IMR-90 (cell line): ENCODE measurements at regions not wholly inside any gene's neighbourhood (a gene's known extent, or its start where the extent isn't known, plus 50 kb on each side); places are given as distances from the start of the nearest gene placed in this dataset.

Experiments used
- ATAC-seq: fragments of 200-7000 bp; cut with Tn5 transposase; 2 replicates; pipeline ENCODE4 v1.9.1; 2020; ENCODE audit warnings: low read depth, mild to moderate bottlenecking, moderate library complexity
- BruUV-seq: library from RNA; stranded (reverse); fragments of 400-500 nt; replicated peaks from 2 replicates; lab custom pipeline; 2021; lab: Mats Ljungman, UMichigan
- CTCF ChIA-PET: fragments of 300-600 bp; formaldehyde crosslinking; extraction: SDS; loops from one replicate; lab custom pipeline; 2021; ENCODE audit warnings: antibody characterized with exemption; lab: Yijun Ruan, JAX
- POLR2A ChIA-PET: fragments of 300-600 bp; sonication (Branson Sonifier 250); formaldehyde crosslinking; loops from one replicate; lab custom pipeline; 2022; ENCODE audit warnings: antibody characterized with exemption; ENCODE audit not compliant: unreplicated experiment; lab: Charles Lee
- DNase-seq: peaks from one replicate; pipeline ENCODE4 v3.0.0; 2013
- H2AFZ ChIP-seq: replicated peaks from 2 replicates; pipeline ENCODE3; 2013; ENCODE audit warnings: low read length, mild to moderate bottlenecking; ENCODE audit not compliant: poor library complexity
- H2AK5ac ChIP-seq: 2 replicates; pipeline ENCODE4 v1.6.1; 2013; ENCODE audit warnings: low read depth, low read length, inconsistent platforms
- H2AK9ac ChIP-seq: replicated peaks from 2 replicates; pipeline ENCODE3; 2013; ENCODE audit warnings: mild to moderate bottlenecking, low read depth, low read length, moderate library complexity; ENCODE audit not compliant: poor library complexity
- H2BK120ac ChIP-seq: 2 replicates; pipeline ENCODE4 v1.6.1; 2013; ENCODE audit warnings: low read depth, low read length, inconsistent platforms
- H2BK15ac ChIP-seq: 3 replicates; pipeline ENCODE4 v1.6.1; 2013; ENCODE audit warnings: low read depth, low read length, inconsistent platforms
- H2BK20ac ChIP-seq: 2 replicates; pipeline ENCODE4 v1.6.1; 2013; ENCODE audit warnings: low read depth, mild to moderate bottlenecking, inconsistent platforms, low read length, moderate library complexity
- H2BK5ac ChIP-seq: 2 replicates; pipeline ENCODE4 v1.6.1; 2013; ENCODE audit warnings: mild to moderate bottlenecking, low read depth, low read length, inconsistent platforms; ENCODE audit not compliant: poor library complexity, severe bottlenecking
- H3K14ac ChIP-seq: replicated peaks from 2 replicates; pipeline ENCODE4 v1.6.1; 2013; ENCODE audit warnings: low read depth, low read length, inconsistent platforms
- H3K18ac ChIP-seq: 2 replicates; pipeline ENCODE4 v1.6.1; 2013; ENCODE audit warnings: low read depth, low read length, control low read depth
- H3K23ac ChIP-seq: 2 replicates; pipeline ENCODE4 v1.6.1; 2013; ENCODE audit warnings: low read depth, low read length, inconsistent platforms
- H3K27ac ChIP-seq: 2 replicates; pipeline ENCODE4 v1.5.1; 2013; ENCODE audit warnings: mild to moderate bottlenecking, control low read depth, low read length; ENCODE audit not compliant: insufficient read depth
- H3K27me3 ChIP-seq: 2 replicates; pipeline ENCODE4 v1.6.1; 2013; ENCODE audit warnings: low read length; ENCODE audit not compliant: control insufficient read depth, insufficient read depth
- H3K36me3 ChIP-seq: 2 replicates; pipeline ENCODE4 v1.6.1; 2013; ENCODE audit warnings: low read length, mixed read lengths; ENCODE audit not compliant: control insufficient read depth, insufficient read depth
- H3K4ac ChIP-seq: 2 replicates; pipeline ENCODE4 v1.6.1; 2013; ENCODE audit warnings: low read depth, low read length, inconsistent platforms
- H3K4me1 ChIP-seq: 2 replicates; pipeline ENCODE4 v1.6.1; 2013; ENCODE audit warnings: low read length, mixed read lengths; ENCODE audit not compliant: control insufficient read depth, insufficient read depth
- H3K4me2 ChIP-seq: 2 replicates; pipeline ENCODE4 v1.6.1; 2013; ENCODE audit warnings: low read depth, mild to moderate bottlenecking, control low read depth, low read length, moderate library complexity
- H3K4me3 ChIP-seq: 2 replicates; pipeline ENCODE4 v1.5.1; 2013; ENCODE audit warnings: low read depth, mild to moderate bottlenecking, control low read depth, low read length, moderate library complexity; ENCODE audit not compliant: insufficient read depth
- H3K56ac ChIP-seq: 2 replicates; pipeline ENCODE4 v1.6.1; 2013; ENCODE audit warnings: low read length, inconsistent platforms; ENCODE audit not compliant: insufficient read depth; ENCODE audit errors: extremely low read depth
- H3K79me1 ChIP-seq, 2 experiments: 2 replicates each; pipeline ENCODE4 v1.6.1; 2013; ENCODE audit warnings: low read length in 2 of 2, inconsistent platforms in 1 of 2, low read depth in 1 of 2
- H3K9ac ChIP-seq: 2 replicates; pipeline ENCODE4 v1.6.1; 2013; ENCODE audit warnings: low read depth, low read length, control low read depth
- H3K9me1 ChIP-seq: 2 replicates; pipeline ENCODE4 v1.6.1; 2013; ENCODE audit warnings: low read length, inconsistent platforms; ENCODE audit not compliant: insufficient read depth
- H3K9me3 ChIP-seq: 2 replicates; pipeline ENCODE4 v1.6.1; 2013; ENCODE audit warnings: low read length; ENCODE audit not compliant: control insufficient read depth, insufficient read depth
- H4K20me1 ChIP-seq: 2 replicates; pipeline ENCODE4 v1.6.1; 2013; ENCODE audit warnings: low read length, inconsistent platforms; ENCODE audit not compliant: insufficient read depth
- H4K5ac ChIP-seq: 2 replicates; pipeline ENCODE4 v1.6.1; 2013; ENCODE audit warnings: mild to moderate bottlenecking, low read depth, low read length, control low read depth
- H4K8ac ChIP-seq, 2 experiments: 2 replicates each; pipeline ENCODE4 v1.6.1; 2013; ENCODE audit warnings: low read depth in 2 of 2, low read length in 2 of 2, control low read depth in 1 of 2, inconsistent platforms in 1 of 2
- H4K91ac ChIP-seq: 2 replicates; pipeline ENCODE4 v1.6.1; 2013; ENCODE audit warnings: low read depth, low read length, inconsistent platforms; ENCODE audit not compliant: insufficient read depth
- MAFK ChIP-seq: IDR thresholded peaks from 2 replicates; pipeline ENCODE4 v1.6.1; 2012; ENCODE audit warnings: low read depth, low read length, improper control_type of control experiment
- MXI1 ChIP-seq: IDR thresholded peaks from 2 replicates; pipeline ENCODE4 v1.6.1; 2012; ENCODE audit warnings: low read depth, mild to moderate bottlenecking, low read length, moderate library complexity, borderline replicate concordance
- RCOR1 ChIP-seq: IDR thresholded peaks from 2 replicates; pipeline ENCODE4 v1.6.1; 2012; ENCODE audit warnings: mild to moderate bottlenecking, low read length, improper control_type of control experiment; ENCODE audit not compliant: insufficient replicate concordance
- WGBS, 2 experiments: methylation state at CpG; one replicate each; pipeline versions ENCODE4 v1.1.5 to v1.1.7; 2013; ENCODE audit warnings: missing lambda C conversion rate in 2 of 2; ENCODE audit not compliant: insufficient read length in 1 of 2; ENCODE audit errors: extremely low coverage in 2 of 2; 5-methylcytosine and 5-hydroxymethylcytosine counted together
- dilution Hi-C: fragments of 300-500 bp; cut with HindIII; formaldehyde crosslinking; loops from one replicate; pipeline ENCODE4 v1.14.3; 2018; ENCODE audit warnings: low sequenced_read_pairs; ENCODE audit not compliant: unreplicated experiment
- in situ Hi-C: fragments of 300-500 bp; cut with MboI; formaldehyde crosslinking; loops from 3 replicates; pipeline ENCODE4 v1.14.3; 2019; ENCODE audit warnings: low sequenced_read_pairs, inconsistent platforms, mixed read lengths
- intact Hi-C: fragments of 100-400 bp; cut with micrococcal nuclease; formaldehyde crosslinking; loops from 2 replicates; pipeline ENCODE4 v1.10.0; 2022
- TF ChIP-seq, protein P1 (sequence below): conservative IDR thresholded peaks from 2 replicates; pipeline ENCODE4 v1.5.1; 2012; ENCODE audit warnings: mild to moderate bottlenecking, low read depth, low read length, improper control_type of control experiment

DNA sequence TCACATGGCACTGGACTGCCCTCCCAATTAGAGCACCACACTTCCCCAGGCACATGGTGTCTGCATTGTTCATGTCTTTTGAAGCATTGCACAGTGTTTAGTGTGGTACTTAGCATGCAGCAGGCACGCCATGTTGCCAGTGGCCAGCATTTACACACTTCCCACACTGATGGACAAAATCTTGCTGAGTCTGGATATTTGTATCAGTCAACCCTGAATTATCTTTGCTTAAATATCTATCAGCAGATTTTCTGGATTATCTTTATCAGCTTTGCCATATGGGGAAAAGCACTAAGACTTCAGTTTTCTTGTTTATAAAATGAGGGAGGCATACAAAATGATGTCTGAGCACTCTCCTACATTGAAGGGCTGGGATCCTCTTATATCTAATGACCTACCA is 416.0 kb upstream of the MMADHC start:
- ChIA-PET POLR2A (no interaction called here), CTCF (no interaction called here)
- Histone ChIP-seq H3K14ac (no peak overlapping the region), H3K4me2 (no peak overlapping the region), H2AFZ (no peak overlapping the region), H3K4ac (no peak overlapping the region), H3K27me3 (no peaks in the 10 kb centered on the region), H3K9me1 (no peaks in the 10 kb centered on the region), H3K79me1 (no peaks in the 10 kb centered on the region), H4K8ac (no peak overlapping the region), H3K56ac (no peak overlapping the region), H2AK5ac (no peak overlapping the region), H2BK5ac (no peak overlapping the region), H2AK9ac (no peak overlapping the region), H4K91ac (no peak overlapping the region), H3K18ac (no peak overlapping the region), H4K5ac (no peak overlapping the region), H2BK120ac (no peak overlapping the region), H2BK20ac (no peak overlapping the region), H3K4me1 (no peaks in the 10 kb centered on the region), H3K23ac (no peak overlapping the region), H4K20me1 (no peaks in the 10 kb centered on the region), H3K27ac (no peak overlapping the region), H3K9ac (no peak overlapping the region), H3K9me3 (no peaks in the 10 kb centered on the region), H3K4me3 (no peak overlapping the region), H2BK15ac (no peak overlapping the region), H3K36me3 (no peaks in the 10 kb centered on the region)
- DNase-seq = no peak
- dilution Hi-C loops = no loop called here
- intact Hi-C loops = no loop called here
- no CpG with 5 or more reads among the region's 1 CpG for WGBS, 2 experiments
- in situ Hi-C loops = no loop called here
- no peak for ATAC-seq
- TF ChIP-seq MAFK (peak; percentile 56), MXI1 (no peak), RCOR1 (no peak)
- TF ChIP-seq, protein P1, sequence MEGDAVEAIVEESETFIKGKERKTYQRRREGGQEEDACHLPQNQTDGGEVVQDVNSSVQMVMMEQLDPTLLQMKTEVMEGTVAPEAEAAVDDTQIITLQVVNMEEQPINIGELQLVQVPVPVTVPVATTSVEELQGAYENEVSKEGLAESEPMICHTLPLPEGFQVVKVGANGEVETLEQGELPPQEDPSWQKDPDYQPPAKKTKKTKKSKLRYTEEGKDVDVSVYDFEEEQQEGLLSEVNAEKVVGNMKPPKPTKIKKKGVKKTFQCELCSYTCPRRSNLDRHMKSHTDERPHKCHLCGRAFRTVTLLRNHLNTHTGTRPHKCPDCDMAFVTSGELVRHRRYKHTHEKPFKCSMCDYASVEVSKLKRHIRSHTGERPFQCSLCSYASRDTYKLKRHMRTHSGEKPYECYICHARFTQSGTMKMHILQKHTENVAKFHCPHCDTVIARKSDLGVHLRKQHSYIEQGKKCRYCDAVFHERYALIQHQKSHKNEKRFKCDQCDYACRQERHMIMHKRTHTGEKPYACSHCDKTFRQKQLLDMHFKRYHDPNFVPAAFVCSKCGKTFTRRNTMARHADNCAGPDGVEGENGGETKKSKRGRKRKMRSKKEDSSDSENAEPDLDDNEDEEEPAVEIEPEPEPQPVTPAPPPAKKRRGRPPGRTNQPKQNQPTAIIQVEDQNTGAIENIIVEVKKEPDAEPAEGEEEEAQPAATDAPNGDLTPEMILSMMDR = no peak
- BruUV-seq = no TSS peak
